HuH-7 (cell line): ENCODE measurements at regions not wholly inside any gene's neighbourhood (a gene's known extent, or its start where the extent isn't known, plus 50 kb on each side); places are given as distances from the start of the nearest gene placed in this dataset.
"Not testable (repeated sequence)": the region's sequence is repeated elsewhere in the genome, so short reads cannot be mapped to it uniquely, and the experiment has no call there.

Experiments
- DNase-seq: peaks from one replicate; pipeline ENCODE4 v3.0.0; 2011; ENCODE audit warnings: low spot score

GRCh38 chr4:123217664-123218063 lies 178.9 kb upstream of the SPRY1 start:
- DNase-seq, result no peak

DNA sequence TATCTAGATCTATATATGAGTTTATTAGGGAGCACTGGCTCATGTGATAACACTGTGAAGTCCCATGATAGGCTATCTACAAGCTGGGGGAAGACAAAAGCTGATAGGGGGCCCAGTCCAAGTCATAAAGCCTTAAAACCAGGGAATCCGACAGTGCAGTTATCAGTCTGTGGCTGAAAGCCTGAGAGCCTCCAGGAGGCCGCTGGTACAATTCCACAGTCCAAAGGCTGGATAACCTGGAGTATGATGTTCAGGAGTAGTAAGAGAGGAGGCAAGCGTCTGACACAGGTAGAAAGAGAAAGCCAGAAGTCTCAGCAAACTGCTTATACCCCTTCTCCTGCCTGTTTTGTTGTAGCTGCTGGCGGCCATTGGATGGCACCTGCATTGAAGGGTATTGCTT lies 177.6 kb upstream of the SPRY1 start:
- no peak for DNase-seq

GRCh38 chr4:123229286-123229685 lies 167.3 kb upstream of the SPRY1 start:
- no peak for DNase-seq

- DNase-seq, result no peak
Measured at GRCh38 chr4:123230061-123230460, 166.5 kb upstream of the SPRY1 start.

GRCh38 chr4:123232439-123232838 lies 164.2 kb upstream of the SPRY1 start:
- DNase-seq, result no peak

GRCh38 chr4:123233136-123233768 lies 163.3 kb upstream of the SPRY1 start:
- DNase-seq, result no peak

DNA sequence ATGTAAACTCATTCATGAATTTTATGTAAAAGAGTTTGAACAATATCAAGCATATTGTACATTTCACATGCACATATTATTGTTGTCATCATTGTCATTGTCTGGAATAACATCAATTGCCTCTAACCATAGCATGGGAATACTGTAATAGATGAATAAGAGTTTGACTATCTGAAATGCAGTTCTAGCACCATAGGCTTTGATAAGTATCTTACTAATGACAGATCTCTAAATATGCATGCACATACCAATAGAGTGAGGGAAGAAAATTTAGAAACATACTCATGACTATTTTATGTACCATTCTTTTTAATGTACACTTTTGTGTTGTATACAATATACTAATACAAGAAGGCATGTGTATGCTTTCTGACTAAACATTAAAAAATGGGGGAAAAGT lies 161.6 kb upstream of the SPRY1 start:
- DNase-seq, result no peak

- no peak for DNase-seq
Measured at GRCh38 chr4:123235431-123235830, 161.2 kb upstream of the SPRY1 start.

GRCh38 chr4:123236606-123237005 lies 160.0 kb upstream of the SPRY1 start:
- DNase-seq, result no peak

DNA sequence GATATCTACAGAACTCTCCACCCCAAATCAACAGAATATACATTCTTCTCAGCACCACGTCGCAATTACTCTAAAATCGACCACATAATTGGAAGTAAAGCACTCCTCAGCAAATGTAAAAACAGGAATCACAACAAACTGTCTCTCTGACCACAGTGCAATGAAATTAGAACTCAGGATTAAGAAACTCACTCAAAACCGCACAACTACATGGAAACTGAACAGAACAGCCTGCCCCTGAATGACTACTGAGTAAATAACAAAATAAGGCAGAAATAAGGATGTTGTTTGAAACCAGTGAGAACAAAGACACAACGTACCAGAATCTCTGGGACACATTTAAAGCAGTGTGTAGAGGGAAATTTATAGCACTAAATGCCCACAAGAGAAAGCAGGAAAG lies 156.3 kb upstream of the SPRY1 start:
- not testable (repeated sequence) for DNase-seq

- DNase-seq, result not testable (repeated sequence)
Measured at GRCh38 chr4:123243220-123243619, 153.4 kb upstream of the SPRY1 start.

GRCh38 chr4:123244137-123244536 lies 152.5 kb upstream of the SPRY1 start:
- DNase-seq, result no peak

DNA sequence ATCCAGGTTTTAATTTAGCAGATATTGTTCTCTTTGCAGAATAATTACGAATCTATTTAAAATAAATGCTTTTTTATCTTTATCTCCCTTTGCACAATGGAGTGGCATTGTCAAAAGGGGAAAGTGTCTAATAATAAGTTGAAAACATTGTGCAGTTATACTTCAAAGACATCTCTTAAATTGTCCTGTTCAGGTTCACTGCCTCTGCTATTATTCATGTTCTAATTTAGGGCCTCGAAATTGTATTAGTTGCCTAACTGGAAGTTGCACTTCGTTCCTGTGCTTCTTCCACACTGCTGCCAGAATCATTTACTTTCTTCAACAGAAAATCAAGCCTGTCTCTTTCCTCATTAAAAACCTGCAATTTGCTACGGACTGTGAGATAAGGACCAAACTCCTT lies 150.5 kb upstream of the SPRY1 start:
- DNase-seq, result no peak

DNA sequence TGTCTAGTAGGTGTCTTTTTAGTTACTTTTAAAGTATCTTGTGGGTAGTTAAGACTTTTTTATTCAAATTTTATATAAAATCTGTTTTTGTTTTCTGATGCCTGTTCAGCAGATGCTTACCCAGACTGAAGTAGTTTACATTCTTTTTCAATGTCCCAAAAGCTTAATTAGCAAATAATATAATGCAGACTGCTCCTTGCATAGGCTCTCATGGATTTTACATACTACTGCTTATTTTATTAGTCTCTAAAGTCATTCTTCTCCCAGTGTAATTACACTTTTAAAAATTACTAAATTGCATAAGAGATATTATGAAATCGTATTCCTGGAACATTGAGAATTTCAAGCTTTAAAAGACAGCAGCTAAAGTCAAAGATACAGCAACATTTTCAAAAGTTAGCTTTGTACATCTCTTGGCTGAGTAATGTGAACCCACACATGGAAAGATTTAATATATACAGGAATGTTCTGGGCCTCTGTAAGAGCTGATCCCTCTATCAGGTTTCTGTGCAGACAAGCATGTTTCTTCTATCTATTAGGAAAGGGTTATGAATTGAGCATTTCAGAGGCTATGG lies 148.4 kb upstream of the SPRY1 start:
- no peak for DNase-seq

GRCh38 chr4:123249821-123250220 lies 146.8 kb upstream of the SPRY1 start:
- DNase-seq, result no peak

GRCh38 chr4:123250843-123251242 lies 145.8 kb upstream of the SPRY1 start:
- DNase-seq, result no peak

- no peak for DNase-seq
Measured at GRCh38 chr4:123255971-123256370, 140.6 kb upstream of the SPRY1 start.

DNA sequence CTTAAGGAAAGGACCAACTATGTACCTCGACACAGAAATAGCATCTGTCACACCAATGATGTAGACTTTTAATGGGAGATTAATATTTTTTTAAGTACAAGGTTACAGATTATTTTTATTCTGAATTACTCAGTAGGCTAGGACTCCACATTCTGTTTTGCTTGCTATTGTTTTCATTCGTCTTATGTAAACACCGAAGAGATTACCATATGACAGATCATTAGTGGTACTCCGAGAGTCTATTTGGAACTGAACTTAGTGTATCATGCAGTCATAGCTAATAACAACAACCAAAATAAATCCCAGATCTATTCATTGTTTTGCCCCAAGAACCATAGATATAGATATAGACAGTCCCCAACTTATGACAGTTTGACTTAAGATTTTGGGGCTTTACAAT lies 139.7 kb upstream of the SPRY1 start:
- DNase-seq, result no peak

DNA sequence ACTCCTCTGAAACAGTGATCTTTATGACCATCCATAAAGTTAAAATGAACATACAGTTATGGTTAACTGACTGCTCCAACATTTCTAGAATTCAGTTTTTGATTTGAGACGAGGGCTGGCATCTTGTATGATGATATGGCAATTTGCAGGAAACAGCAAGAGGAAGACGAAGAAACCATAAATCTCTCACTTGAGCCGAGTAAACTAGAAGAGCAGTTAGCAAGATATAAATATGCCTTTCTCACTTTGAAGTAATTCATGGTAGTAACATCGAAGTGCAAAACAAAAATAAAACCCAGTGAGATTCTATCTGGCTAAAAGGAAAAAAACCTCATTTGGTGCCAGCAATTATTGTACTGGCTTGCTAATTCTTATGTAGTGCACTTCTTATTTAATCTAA lies 139.0 kb upstream of the SPRY1 start:
- DNase-seq, result no peak

GRCh38 chr4:123259676-123260646 lies 136.6 kb upstream of the SPRY1 start:
- DNase-seq, result no peak

DNA sequence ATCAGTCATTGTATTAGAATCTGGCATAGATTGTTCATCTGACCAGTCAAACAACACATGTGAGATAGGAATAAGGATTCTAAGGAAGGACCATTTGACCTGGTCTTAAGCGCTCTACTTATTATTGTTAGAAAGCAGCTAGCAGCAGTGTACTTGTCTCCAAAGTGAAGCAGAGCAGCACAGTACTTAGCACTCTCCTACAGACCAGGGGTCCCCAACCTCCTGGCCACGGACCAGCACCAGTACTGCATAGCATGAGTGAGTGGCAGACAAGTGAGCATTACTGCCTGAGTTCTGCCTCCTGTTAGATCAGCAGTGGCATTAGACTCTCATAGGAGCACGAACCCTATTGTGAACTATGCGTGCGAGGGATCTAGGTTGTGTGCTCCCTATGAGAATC lies 135.9 kb upstream of the SPRY1 start:
- no peak for DNase-seq

DNA sequence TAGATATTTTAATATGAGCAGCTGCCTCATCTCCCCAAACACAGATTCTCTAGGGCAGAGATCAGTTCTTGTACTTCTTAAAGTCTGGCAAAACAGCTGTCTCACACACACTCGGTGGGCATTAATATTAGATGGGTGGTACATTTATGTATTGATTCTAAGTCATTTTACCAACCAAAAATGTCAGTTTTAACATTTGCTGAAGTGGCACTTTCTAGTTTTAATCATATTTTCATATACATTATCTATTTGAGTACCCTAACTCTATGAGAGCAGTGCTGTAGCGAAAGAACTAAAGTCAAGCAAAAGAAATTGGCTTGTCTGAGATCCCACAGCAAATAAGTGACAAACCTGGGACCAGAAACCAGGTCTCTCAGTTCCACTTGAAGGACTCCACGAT lies 134.5 kb upstream of the SPRY1 start:
- no peak for DNase-seq

DNA sequence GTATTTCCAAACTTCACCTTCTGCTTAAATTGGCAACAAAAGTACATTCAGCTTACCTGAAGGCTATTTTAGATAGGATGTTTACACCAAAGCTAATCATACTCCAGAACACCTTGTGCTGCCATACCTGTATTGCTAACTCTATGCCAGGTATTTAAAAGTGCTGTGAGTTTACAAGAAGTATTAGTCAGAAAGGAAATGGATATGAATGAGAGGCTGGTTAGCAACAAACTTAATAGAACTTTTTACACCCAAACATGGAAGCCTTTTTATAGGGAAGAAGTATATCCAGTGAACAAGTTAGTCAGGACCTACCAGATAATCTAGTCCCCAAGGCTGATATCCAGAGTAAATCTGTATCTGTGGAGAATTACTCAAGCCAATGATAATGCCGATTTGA lies 131.2 kb upstream of the SPRY1 start:
- no peak for DNase-seq
